HG02970 (cell line): ENCODE measurements at regions not wholly inside any gene's neighbourhood (a gene's known extent, or its start where the extent isn't known, plus 50 kb on each side); places are given as distances from the start of the nearest gene placed in this dataset.

Experiments
- ATAC-seq: cut with Tn5 transposase; IDR thresholded peaks from one replicate; pipeline ENCODE4 v1.9.1; 2021; ENCODE audit warnings: mild to moderate bottlenecking, moderate library complexity, moderate number of reproducible peaks; ENCODE audit not compliant: unreplicated experiment, low FRiP score

DNA sequence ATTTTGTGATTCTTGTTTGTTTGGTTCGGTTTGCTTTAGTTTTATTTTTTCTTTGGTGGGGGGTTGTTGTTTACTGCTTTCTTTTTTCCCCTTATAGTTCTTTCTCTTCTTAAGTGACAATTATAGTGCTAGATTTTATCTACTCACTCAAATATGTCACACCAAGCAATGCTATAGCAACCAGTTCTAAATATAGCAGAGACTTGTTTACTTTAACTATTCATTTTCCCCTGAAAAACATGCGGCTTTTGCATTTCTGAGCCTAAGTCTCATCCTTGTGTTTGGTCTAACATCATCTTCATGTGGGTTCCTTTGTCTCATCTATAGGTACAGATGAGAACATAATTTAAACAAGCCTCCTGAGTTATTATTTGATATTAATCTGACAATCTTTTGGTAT, 676.6 kb downstream of the FAT4 start:
- ATAC-seq = no peak

DNA sequence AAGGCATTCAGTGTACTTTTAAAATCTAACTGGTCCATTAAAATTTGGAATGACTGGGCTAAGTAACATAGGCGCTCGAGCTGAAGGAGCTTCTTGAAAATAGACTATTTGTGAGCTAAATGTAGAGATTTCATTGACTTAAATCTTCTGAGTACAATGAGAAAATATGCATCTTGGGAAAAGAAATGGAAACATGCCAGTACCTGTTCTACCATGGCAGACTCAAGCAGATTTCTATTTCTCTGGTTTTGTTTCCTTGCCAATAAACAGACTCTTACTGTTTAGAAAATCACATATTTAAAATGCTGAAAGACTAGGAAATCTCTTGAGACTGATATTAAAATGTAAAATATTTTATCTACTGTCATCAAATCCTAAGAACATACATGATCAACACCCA, 678.1 kb downstream of the FAT4 start:
- ATAC-seq = no peak

DNA sequence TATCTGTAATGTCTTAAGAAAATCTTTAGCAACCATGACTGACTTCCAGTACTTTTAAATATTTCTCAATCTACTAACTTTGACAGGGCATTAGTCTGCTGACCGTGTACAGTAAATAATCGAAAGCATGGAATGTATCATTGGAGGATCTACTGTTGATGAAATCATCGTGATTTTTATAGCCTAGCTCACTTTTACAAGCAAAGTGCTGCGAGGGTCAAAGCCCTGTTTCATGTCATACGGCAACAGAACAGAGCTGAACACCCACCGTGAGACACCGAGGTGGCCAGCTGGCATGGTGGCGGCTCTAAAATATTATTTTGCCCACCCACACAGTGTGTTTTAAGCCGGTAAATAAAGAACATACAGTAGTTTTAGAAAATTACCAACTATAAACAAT, 679.3 kb downstream of the FAT4 start:
- no peak for ATAC-seq

DNA sequence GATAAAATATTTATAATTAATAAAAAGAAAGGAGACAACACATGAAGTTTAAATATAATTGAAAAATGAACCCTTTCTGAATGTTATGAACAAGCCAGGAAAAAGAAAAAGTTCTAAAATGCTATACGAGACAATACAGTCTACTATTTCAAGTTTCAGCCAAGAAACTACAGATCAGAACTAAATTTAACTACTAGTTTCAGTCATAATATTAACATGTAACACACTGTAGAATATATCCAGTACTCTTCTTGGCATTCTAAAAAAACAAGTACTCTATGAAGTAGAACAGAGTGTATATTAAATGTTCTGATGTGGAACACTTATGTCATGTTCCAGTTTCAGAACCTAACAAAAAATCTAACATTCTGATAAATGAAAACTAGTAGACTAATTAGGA, 679.7 kb downstream of the FAT4 start:
- ATAC-seq = no peak

DNA sequence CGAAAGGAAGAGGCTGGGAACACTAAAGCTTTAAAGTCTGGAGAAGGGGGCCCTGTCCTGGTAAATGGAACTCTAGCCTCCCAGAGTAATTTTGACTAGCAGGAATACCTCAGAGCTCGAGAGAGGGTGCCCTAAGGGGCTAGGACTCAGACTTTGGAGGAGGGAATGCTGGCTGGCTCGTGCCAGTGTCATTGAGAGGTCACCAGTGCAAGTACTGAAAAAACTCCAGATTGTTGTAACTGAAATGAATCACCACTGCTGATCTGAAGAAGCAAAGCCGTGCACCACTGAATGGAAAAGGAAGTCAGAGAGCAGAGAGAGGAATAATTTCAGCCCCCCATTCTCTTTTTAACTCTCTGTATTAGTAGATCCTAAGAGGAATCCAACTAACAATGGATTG, 690.2 kb downstream of the FAT4 start:
- ATAC-seq = no peak

DNA sequence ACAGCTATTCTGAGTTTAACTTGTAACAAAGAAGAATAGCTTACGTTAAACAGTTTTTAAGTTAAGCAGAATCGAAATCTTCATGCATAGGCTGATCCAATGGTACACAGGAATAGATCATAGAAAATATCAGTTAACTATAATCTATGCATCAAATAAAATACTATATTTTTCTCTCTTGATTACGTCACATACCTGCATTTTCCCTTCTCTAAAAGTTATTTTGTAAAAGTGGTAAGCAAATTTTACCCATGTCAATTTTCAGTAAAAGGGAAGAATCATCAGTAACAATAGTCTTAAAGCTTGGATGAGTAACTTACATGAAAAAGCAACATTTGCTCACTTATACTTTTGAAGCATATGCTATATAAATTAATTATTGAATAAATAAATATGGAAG, 692.4 kb downstream of the FAT4 start:
- no peak for ATAC-seq

DNA sequence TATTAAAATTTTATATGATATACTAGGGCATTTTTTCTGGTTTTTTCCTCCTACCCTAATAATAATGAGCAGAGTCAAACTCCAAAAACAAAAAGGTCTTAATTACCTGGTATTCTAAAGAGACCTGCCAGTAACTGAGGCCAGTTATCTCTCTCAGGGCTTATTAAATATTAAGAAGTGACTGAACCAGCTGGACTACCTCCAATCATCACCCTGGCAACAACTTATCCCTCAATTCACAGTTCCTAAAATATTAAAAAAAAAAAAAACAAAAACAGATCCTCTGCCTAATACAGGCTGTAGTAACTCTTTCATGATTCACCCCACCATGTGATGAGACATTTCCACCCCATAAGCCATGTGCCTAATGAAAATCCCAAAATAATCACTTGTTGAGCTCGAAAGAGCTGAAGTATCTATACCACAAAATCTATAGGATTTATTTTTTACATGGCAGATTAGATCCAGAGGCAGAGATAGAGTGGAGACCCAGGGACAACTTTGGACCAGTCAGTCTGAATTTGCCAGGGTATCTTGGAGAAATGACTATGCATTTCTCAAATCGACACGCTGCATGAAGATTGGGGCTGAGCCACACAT, 698.0 kb downstream of the FAT4 start:
- ATAC-seq = no peak

DNA sequence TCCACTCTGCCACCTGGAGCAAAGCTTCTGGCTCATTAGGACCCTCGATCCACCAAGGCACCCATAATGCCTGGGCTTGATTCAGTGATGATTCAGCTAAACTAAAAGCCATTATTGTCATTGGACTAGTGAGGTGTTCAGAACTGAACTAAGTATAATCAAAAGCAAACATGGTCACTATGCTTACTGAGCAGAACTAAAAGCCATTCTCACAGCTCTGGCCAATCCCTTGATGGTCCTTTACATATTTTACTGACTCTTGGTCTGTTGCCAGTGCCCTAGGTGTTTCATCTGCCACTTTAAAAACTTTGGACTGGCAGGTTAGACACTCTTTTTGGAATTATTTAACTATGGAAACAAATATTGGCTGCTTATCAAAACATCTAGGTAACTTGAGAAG, 703.5 kb downstream of the FAT4 start:
- no peak for ATAC-seq

DNA sequence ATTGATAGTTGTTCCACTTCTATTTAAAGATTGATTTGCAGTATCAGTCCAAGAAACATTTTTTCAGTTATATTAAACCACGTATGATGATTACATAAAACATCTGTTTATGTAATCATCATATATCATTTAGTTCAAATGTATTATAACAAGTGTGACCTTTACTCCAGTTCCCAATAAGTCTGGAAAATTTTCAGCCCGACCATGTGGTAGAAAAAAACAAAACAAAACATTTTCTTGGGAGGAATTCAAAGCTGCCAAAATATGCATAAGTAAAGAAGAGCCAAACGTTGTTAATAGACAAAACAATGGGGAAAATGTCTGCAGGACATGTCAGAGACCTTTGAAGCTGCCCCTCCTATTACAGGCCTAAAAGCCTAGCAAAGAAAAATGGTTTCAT, 709.1 kb downstream of the FAT4 start:
- no peak for ATAC-seq

DNA sequence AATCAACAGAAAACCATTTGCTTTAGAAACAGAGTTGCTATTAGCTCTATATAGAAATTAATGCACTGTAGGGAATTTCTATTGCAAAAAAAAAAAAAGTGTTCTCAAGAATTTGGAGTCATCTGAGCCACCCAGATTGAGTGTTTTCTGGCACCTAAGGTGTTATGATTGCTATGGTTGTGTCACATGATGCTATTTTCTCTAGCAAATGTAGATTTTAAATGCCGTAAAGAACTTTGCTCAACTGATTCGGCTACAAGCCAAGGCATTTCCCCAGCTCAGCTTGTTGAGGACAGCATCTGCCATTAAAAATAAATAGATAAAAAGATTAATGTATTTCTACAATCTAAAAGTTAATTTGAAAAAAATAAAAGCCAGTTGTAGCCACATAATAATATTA, 712.8 kb downstream of the FAT4 start:
- ATAC-seq = no peak

DNA sequence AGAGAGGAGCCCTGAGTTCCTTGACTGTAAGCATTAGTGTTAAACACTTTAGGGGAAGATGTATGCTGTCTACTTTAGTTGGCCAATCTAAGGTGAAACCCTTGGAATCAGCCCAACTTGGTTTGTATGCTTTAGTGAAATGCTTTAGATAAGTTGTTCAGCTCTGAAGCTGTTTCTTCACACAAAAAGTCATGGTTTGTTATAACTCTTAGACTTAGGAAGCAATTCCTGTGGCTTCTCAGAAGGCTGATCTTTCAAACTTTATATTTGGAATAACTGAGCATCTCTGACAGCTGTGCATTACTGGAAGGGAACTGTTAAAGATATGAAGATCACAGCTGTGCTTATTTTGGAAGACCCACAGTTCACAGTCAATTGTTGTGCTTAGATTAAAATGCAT, 714.1 kb downstream of the FAT4 start:
- no peak for ATAC-seq

DNA sequence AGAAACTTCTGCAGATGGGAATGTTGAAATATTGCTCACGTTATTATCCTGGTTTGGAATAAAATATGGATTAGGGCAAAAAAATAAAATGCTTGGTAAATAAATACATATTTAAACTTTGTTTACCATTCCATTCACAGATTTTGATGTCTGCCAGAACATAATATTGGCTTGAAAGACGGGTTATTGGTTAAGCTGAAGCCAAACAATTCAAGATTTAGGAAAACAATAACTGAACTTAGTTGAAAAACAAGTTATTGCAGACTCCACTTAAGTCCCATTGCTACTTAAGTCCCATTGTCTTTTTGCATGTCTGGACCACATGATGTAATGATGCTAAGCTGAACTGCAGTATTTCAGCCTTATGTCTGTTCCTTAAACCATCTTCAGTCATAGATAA, 722.5 kb downstream of the FAT4 start:
- no peak for ATAC-seq

DNA sequence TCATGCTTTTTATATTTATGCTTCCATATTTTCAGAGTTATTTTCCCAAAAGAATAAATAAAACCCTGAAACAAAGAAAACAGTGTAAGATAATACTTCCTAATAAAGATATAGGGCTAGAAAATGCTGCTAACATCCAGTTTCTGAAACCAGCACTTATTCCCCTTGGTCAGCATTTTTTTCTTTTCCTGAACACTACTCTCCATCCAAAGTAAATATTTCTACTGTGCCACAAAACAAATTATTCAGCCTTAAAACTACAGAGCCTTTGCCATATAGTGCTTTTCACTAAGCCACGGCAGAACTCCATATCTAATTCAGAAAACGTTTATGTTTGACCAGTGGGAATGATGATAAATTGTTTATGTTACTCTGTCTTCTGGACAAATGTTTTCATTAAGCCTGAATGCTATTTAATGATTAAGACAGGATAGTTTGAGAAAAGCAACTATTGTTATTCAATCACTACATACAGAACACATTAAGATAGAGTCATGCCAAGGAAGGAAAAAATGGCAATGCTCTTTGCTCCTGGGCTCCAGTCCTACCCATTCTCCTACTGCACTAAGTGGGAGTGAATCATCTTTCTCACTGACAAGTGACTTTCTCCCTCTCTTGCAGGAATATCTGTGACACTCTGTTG, 723.9 kb downstream of the FAT4 start:
- ATAC-seq = no peak

DNA sequence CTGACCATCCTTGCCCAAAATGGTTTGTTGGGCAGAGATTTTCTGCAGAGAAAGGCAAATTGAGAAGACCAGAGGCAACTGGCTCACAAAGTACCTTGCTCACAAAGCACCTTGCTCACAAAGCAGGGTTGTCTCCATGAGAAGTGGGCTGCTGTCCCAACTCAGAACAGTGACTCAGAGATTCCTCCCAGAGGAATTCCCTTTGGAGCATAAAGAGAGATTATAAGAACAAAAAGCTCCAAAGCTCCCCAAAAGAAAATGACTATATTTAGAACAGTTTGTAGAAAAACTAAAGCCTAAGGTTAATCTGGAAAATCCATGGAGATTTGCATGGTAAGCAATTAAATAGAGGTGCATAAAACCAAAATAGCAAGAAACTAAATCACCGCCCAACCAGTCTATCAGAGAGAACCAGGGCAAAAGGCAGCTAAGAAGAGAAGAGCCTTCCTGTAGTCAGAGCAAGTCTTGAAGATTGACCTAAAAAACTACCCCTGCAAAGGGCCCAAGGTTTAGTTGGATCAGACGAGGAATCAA, 731.4 kb downstream of the FAT4 start:
- ATAC-seq = no peak

DNA sequence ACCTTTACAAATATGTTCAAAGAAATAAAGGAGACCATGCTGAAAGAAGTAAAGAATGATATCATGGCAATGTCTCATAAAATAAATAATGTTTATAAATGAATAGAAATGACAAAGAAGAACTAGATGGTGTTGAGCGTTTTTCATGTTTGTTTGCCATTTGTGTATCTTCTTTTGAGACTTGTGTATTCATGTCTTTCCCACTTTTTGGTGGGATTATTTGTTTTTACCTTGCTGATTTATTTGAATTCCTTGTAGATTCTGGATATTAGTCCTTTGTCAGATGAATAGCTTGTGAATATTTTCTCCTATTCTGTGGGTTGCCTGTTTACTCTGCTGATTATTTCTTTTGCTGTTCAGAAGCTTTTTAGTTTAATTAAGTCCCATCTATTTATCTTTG, 732.4 kb downstream of the FAT4 start:
- no peak for ATAC-seq

DNA sequence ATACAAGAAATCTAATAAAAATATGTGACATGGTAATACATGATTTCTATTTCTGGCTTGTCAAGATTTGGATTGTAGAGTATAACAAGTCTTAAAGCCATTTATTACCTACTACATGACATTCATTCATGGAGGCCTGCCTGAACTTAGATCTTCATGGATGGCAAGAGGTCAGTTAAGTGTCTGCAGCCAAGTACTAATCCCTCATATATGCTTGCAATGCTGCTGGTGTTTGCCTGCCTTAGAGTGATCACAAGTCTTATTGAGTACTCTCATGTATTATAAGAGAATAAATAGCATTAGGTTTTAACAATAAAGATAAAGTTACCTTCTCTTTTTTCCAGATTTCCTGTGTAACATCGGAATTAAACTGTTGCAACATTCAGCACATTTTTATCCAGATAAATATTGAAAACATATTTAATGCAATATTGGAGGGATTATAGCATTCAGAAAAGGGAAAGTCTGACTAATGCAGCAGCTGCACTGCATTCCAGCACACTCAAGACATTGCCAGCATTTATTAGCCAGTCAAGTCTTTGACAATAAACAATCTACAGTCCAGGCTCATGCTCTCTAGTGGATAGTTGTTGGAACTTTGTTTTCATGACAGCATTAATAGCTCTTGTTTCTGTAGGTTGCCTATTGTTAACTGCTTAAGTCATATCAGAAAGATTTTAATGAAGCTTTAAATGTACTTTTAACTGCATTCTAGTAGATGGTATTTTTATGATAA, 737.1 kb downstream of the FAT4 start:
- no peak for ATAC-seq

DNA sequence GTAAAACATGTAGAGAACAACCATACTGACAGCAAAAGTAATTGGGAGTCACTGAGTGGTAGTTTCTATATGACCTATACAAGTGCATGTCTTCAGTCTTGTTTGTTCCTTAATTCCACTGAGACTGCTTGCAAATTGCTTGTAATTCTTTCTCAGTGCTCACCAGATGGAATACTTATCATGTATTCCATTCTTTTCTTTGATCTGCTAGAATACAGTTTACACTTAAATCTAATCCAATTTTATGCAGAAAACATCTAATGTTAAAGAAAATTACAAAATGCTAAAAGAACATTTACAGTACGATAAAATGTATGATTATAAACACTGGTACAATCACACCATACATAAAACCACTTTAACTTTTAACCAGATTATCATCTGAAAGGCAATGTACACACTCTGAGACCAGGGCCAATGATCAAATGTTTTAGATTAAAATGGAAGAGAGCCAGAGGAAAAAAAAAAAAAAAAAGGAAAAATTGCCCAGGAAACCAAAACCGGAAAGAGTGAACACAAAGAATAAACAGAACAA, 741.4 kb downstream of the FAT4 start:
- ATAC-seq = no peak

DNA sequence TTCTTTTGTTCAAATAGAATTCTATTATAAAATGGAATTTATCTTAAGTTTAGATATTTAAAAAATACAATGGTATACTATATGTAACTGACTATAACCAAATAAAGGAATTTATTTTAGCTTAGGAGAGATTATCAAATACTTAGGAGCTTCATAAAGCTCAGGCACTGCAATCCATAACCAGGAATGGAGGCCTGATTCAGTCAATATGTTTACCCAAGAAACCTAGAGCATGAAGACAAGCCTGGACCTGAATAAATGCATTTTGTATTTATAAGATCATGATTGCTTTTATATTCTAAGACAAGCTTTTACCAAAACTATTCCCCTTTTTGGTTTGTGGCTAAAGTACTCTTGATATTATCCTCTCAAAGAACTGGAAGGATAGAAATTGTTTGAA, 742.6 kb downstream of the FAT4 start:
- ATAC-seq = no peak

DNA sequence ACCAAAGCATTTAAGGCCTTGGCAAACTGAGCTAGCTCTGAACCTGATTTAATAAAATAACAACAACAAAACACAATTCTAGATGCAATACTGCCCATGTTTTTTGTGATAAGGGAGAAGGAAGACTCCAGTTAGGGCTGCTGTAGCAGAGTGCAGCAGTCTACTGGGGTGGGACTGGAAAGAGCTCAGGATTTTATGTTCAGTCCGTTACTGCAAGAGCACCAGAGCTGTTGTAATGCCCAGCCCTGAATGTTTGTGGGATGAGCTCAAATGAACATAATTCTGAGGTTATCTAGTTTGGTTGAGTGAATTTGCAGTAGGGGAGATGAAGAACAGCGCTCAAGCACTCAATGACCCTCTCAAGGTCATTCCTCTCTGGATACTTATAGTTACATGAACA, 743.8 kb downstream of the FAT4 start:
- no peak for ATAC-seq

DNA sequence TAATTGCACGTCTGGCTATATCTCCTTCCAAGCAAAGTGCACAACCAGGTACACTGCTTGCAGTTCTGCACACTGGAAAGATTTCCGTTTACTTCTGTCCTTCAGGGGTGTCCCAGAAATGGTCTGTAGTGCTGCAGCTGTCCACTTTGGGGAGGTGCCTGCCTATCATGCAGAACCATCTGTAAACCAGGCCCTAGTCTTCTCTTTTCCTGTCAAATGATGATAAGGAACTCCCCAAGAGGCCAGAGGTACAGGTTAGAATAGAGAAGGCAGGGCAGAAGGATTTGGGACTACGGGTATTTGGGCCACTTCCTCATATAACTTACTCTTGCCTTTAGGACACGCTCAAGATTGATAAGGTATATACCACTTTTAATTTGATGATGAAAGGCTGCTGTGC, 746.9 kb downstream of the FAT4 start:
- ATAC-seq = no peak

DNA sequence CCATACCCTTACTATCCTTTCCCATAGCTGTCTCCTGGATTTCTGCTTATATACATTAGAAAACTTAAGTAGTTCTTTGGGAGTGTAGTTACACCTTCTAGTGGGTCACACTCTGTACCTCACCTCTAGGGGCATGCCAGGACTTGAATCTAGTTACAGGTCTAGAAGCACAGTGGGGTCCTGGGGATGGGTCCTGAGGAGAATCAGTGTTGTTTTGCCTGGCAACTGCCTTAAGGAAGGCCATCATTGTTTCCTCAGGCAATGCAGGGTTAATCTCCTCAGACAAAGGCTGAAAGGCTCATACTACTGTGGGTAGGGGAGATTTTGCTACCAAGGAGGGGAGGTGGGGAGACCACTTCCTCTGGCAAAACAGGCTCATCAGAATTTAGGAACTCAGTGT, 750.3 kb downstream of the FAT4 start:
- no peak for ATAC-seq
